Keratinocyte (primary cell): ENCODE measurements at regions not wholly inside any gene's neighbourhood (a gene's known extent, or its start where the extent isn't known, plus 50 kb on each side); places are given as distances from the start of the nearest gene placed in this dataset.

Experiments
- CTCF ChIP-seq, 3 experiments: IDR thresholded peaks in 1 of 3; conservative IDR thresholded peaks in 1 of 3; optimal IDR thresholded peaks in 1 of 3; 2 replicates in 2 of 3; 3 replicates in 1 of 3; pipeline versions ENCODE3 to v1.5.1; 2011; ENCODE audit warnings: low read length in 3 of 3, mild to moderate bottlenecking in 3 of 3, moderate library complexity in 2 of 3, control low read depth in 1 of 3, inconsistent platforms in 1 of 3; ENCODE audit not compliant: insufficient read depth in 2 of 3; ENCODE audit errors: extremely low read depth in 1 of 3
- EZH2 ChIP-seq: IDR thresholded peaks from one replicate; pipeline ENCODE4 v1.6.1; 2012; ENCODE audit warnings: inconsistent platforms, mild to moderate bottlenecking, low read length, moderate library complexity

DNA sequence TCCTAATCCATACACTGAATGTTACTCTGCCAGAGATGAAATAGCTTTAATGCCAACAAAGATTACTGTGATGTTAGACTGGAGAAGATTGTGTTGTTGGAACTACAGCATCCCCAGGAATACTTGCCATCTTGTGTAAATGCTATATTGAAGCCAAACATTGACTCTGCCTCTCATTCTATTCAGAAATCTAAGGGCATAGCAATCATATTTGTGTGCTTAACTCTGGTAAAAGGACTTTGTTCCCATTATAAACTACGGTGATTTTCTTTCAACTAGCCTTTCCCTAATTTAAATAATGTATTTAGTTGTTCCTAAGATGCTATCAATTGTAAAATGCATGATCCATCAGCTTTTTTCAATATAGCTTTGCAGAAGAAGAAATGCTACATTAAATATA, 498.4 kb upstream of the LRRN3 start:
- no peak for TF ChIP-seq CTCF (optimal IDR thresholded peaks at IDR 0.05 in 1 of 3, IDR thresholded peaks at IDR 0.05 in 1 of 3, conservative IDR thresholded peaks at IDR 0.05 in 1 of 3; ENCODE audit: extremely low read depth in 1 of 3, insufficient read depth in 2 of 3, low read length in 3 of 3)
- no peak for TF ChIP-seq EZH2
